Liver (tissue), 8 donors: ENCODE measurements at regions not wholly inside any gene's neighbourhood (a gene's known extent, or its start where the extent isn't known, plus 50 kb on each side); places are given as distances from the start of the nearest gene placed in this dataset.

Experiments used
- DNase-seq: peaks from one replicate; pipeline ENCODE4 v3.0.0-alpha.2; 2017; ENCODE audit warnings: low spot score
- H3K27ac ChIP-seq, 2 donors: one replicate each; pipeline ENCODE4 v1.7.0; 2013; ENCODE audit warnings: inconsistent platforms in 2 of 2, low read length in 2 of 2, control low read depth in 1 of 2, low read depth in 1 of 2, mild to moderate bottlenecking in 1 of 2
- H3K27me3 ChIP-seq, 4 donors: one replicate each; pipeline versions ENCODE4 v1.6.1 to v1.7.0; 2013; ENCODE audit warnings: low read length in 3 of 4, inconsistent platforms in 1 of 4, mild to moderate bottlenecking in 1 of 4, moderate library complexity in 1 of 4; ENCODE audit not compliant: control insufficient read depth in 4 of 4, insufficient read depth in 4 of 4
- H3K36me3 ChIP-seq, 4 donors: one replicate each; pipeline versions ENCODE4 v1.6.1 to v1.7.0; 2013; ENCODE audit warnings: low read length in 3 of 4, mild to moderate bottlenecking in 3 of 4, low read depth in 1 of 4, moderate library complexity in 1 of 4; ENCODE audit not compliant: control insufficient read depth in 4 of 4, insufficient read depth in 3 of 4
- H3K4me1 ChIP-seq, 4 donors: one replicate each; pipeline versions ENCODE4 v1.6.1 to v1.7.0; 2013; ENCODE audit warnings: low read length in 3 of 4, mild to moderate bottlenecking in 3 of 4, moderate library complexity in 1 of 4; ENCODE audit not compliant: control insufficient read depth in 4 of 4, insufficient read depth in 4 of 4
- H3K4me3 ChIP-seq, 3 donors: one replicate each; pipeline versions ENCODE4 v1.6.1 to v1.7.0; 2013; ENCODE audit warnings: low read length in 3 of 3, control low read depth in 1 of 3, low read depth in 1 of 3, mild to moderate bottlenecking in 1 of 3
- H3K9ac ChIP-seq, 2 donors: one replicate each; pipeline ENCODE4 v1.7.0; 2013; ENCODE audit warnings: low read length in 2 of 2, mild to moderate bottlenecking in 2 of 2, moderate library complexity in 2 of 2, control low read depth in 1 of 2, low read depth in 1 of 2
- H3K9me3 ChIP-seq, 4 donors: one replicate each; pipeline versions ENCODE4 v1.6.1 to v1.7.0; 2013; ENCODE audit warnings: low read length in 3 of 4; ENCODE audit not compliant: control insufficient read depth in 4 of 4
- CTCF ChIP-seq: fragments of 150-350 bp; IDR thresholded peaks from 2 replicates; pipeline ENCODE4 v1.5.1; 2017; ENCODE audit warnings: improper control_type of control experiment, low read depth, low read length; ENCODE audit not compliant: missing input control
- EGR1 ChIP-seq, 2 donors: IDR thresholded peaks; 2 replicates each; pipeline ENCODE4 v1.6.1; 2016 to 2018; ENCODE audit warnings: antibody characterized with exemption in 2 of 2, low read depth in 2 of 2
- FOXA1 ChIP-seq: IDR thresholded peaks from 2 replicates; pipeline ENCODE4 v1.6.1; 2016; ENCODE audit warnings: antibody characterized with exemption
- FOXA2 ChIP-seq: IDR thresholded peaks from 2 replicates; pipeline ENCODE4 v1.6.1; 2016; ENCODE audit warnings: antibody characterized with exemption
- GABPA ChIP-seq, 2 donors: IDR thresholded peaks in 1 of 2; conservative IDR thresholded peaks in 1 of 2; 2 replicates each; pipeline ENCODE4 v1.6.1; 2016; ENCODE audit warnings: antibody characterized with exemption in 2 of 2, mild to moderate bottlenecking in 1 of 2, moderate library complexity in 1 of 2
- HNF4A ChIP-seq, 2 donors: conservative IDR thresholded peaks; 2 replicates each; pipeline ENCODE4 v1.6.1; 2016; ENCODE audit warnings: antibody characterized with exemption in 2 of 2, mild to moderate bottlenecking in 2 of 2
- HNF4G ChIP-seq: IDR thresholded peaks from 2 replicates; pipeline ENCODE4 v1.6.1; 2016; ENCODE audit warnings: antibody characterized with exemption
- RAD21 ChIP-seq, 2 donors: IDR thresholded peaks; 2 replicates each; pipeline ENCODE4 v1.6.1; 2016; ENCODE audit warnings: antibody characterized with exemption in 2 of 2, mild to moderate bottlenecking in 2 of 2
- REST ChIP-seq: IDR thresholded peaks from 2 replicates; pipeline ENCODE4 v1.6.1; 2016; ENCODE audit warnings: antibody characterized with exemption, mild to moderate bottlenecking
- SP1 ChIP-seq: IDR thresholded peaks from 2 replicates; pipeline ENCODE4 v1.6.1; 2018; ENCODE audit warnings: antibody characterized with exemption, mild to moderate bottlenecking
- TAF1 ChIP-seq: conservative IDR thresholded peaks from 2 replicates; pipeline ENCODE4 v1.6.1; 2016; ENCODE audit warnings: antibody characterized with exemption, mild to moderate bottlenecking
- WGBS: extraction: QIAGEN DNeasy Blood & Tissue Kit; methylation state at CpG from one replicate; pipeline ENCODE4 v1.1.7; 2013; 5-methylcytosine and 5-hydroxymethylcytosine counted together
- TF ChIP-seq, protein P1 (sequence below): IDR thresholded peaks from 2 replicates; pipeline ENCODE4 v1.6.1; 2016; ENCODE audit warnings: antibody characterized with exemption
- TF ChIP-seq, protein P2 (sequence below): IDR thresholded peaks from 2 replicates; pipeline ENCODE4 v1.6.1; 2016; ENCODE audit warnings: antibody characterized with exemption
- donor health status: healthy.
- donor health status: healthy.
- donor health status: healthy.
- donor health status: healthy.
- donor health status: healthy.

- Histone ChIP-seq H3K9me3 (peaks cover 0 to 3% (median 2%) of the 10 kb centered on the region in 4 donors), H3K27me3 (peaks cover 0 to 6% (median 2%) of the 10 kb centered on the region in 4 donors), H3K36me3 (no peaks in the 10 kb centered on the region), H3K4me3 (no peak overlapping the region), H3K27ac (no peak overlapping the region), H3K9ac (no peak overlapping the region), H3K4me1 (no peaks in the 10 kb centered on the region)
- TF ChIP-seq TAF1, result no peak
- DNase-seq, result no peak
- WGBS, result 65% methylated on average over 2 of the region's 2 CpGs
Observed at GRCh38 chr19:31180907-31181306, 168.3 kb downstream of the TSHZ3 start.

GRCh38 chr19:31179471-31179852 lies 169.8 kb downstream of the TSHZ3 start:
- Histone ChIP-seq H3K36me3 (no peaks in the 10 kb centered on the region), H3K9me3 (peaks cover 0 to 3% (median 2%) of the 10 kb centered on the region in 4 donors), H3K4me3 (no peak overlapping the region), H3K27ac (no peak overlapping the region), H3K9ac (no peak overlapping the region), H3K27me3 (peaks cover 0 to 6% (median 2%) of the 10 kb centered on the region in 4 donors), H3K4me1 (no peaks in the 10 kb centered on the region)
- WGBS, result 77% methylated on average over 1 of the region's 1 CpG
- no peak for DNase-seq
- TF ChIP-seq CTCF (no peak), FOXA1 (no peak), SP1 (no peak), RAD21 (IDR thresholded peaks at IDR 0.05) (no peak), TAF1 (no peak), EGR1 (IDR thresholded peaks at IDR 0.05; ENCODE audit: low read depth in 2 of 2) (no peak), HNF4A (conservative IDR thresholded peaks at IDR 0.05) (no peak), REST (no peak), FOXA2 (no peak), HNF4G (no peak)
- TF ChIP-seq, protein P1, sequence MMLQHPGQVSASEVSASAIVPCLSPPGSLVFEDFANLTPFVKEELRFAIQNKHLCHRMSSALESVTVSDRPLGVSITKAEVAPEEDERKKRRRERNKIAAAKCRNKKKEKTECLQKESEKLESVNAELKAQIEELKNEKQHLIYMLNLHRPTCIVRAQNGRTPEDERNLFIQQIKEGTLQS, result no peak

DNA sequence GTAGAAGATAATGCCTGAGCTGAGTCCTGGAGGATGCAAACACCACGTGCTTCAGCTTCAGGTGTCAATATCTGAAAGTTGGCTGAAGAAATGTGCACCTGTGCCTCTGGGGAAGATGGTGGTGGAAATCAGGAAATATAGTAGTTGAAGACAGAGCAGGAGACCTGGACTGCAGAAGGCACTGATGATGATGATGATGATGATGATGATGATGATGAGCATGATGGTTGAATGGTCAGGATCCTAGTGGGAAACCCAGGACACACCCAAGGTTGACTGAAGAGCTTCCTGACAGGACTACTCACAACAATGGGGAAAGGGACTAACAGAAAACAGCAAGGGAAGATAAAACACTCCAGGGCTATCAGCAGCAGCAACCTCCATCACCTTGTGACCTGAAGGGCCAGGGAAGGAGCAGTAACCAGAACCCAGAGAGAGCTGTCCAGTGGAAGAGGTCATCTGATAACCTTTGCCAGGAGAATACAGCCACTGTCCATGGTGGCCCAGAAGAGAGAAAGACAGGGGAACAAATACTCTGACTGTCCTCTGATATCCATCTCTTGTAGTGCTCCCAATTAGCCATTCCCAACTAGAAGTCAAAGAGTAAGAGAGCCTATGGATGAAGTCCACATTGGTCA lies 170.3 kb downstream of the TSHZ3 start:
- DNase-seq, result no peak
- peaks cover 0 to 6% (median 2%) of the 10 kb centered on the region in 4 donors for H3K27me3 ChIP-seq
- no peak overlapping the region for H3K27ac ChIP-seq
- H3K9ac ChIP-seq, result no peak overlapping the region
- H3K9me3 ChIP-seq, result peaks cover 0 to 3% (median 2%) of the 10 kb centered on the region in 4 donors
- TF ChIP-seq SP1 (no peak), GABPA (IDR thresholded peaks at IDR 0.05 in 1 of 2, conservative IDR thresholded peaks at IDR 0.05 in 1 of 2) (no peak), HNF4G (no peak), EGR1 (IDR thresholded peaks at IDR 0.05; ENCODE audit: low read depth in 2 of 2) (no peak)
- TF ChIP-seq, protein P2, sequence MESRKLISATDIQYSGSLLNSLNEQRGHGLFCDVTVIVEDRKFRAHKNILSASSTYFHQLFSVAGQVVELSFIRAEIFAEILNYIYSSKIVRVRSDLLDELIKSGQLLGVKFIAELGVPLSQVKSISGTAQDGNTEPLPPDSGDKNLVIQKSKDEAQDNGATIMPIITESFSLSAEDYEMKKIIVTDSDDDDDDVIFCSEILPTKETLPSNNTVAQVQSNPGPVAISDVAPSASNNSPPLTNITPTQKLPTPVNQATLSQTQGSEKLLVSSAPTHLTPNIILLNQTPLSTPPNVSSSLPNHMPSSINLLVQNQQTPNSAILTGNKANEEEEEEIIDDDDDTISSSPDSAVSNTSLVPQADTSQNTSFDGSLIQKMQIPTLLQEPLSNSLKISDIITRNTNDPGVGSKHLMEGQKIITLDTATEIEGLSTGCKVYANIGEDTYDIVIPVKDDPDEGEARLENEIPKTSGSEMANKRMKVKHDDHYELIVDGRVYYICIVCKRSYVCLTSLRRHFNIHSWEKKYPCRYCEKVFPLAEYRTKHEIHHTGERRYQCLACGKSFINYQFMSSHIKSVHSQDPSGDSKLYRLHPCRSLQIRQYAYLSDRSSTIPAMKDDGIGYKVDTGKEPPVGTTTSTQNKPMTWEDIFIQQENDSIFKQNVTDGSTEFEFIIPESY, result no peak
- WGBS, result 53% methylated on average over 1 of the region's 1 CpG
- H3K36me3 ChIP-seq, result no peaks in the 10 kb centered on the region
- H3K4me1 ChIP-seq, result no peaks in the 10 kb centered on the region
- H3K4me3 ChIP-seq, result no peak overlapping the region
